ENCODE measurements at regions not wholly inside any gene's neighbourhood (a gene's known extent, or its start where the extent isn't known, plus 50 kb on each side); places are given as distances from the start of the nearest gene placed in this dataset.

DNA sequence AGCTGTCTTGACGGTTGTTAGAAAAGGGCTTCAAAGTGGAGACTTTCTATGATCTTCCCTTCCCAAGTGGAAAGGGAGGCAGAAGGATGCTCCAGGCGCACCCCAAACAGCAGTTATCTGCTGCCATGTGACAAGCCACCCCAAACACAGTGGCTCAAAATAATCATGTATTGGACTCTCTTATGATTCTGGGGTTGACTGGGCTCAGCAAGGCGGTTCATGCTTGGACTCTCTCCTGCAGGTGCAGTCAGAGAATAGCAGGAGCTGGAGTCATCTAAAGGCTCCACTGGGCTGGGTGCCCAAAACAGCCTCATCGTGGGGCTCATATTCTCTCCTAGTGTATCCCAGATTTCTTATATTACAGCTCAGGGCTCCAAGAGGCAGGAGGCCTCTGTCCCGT lies 177.6 kb upstream of the IER5L start:
- TF ChIP-seq, protein P1, sequence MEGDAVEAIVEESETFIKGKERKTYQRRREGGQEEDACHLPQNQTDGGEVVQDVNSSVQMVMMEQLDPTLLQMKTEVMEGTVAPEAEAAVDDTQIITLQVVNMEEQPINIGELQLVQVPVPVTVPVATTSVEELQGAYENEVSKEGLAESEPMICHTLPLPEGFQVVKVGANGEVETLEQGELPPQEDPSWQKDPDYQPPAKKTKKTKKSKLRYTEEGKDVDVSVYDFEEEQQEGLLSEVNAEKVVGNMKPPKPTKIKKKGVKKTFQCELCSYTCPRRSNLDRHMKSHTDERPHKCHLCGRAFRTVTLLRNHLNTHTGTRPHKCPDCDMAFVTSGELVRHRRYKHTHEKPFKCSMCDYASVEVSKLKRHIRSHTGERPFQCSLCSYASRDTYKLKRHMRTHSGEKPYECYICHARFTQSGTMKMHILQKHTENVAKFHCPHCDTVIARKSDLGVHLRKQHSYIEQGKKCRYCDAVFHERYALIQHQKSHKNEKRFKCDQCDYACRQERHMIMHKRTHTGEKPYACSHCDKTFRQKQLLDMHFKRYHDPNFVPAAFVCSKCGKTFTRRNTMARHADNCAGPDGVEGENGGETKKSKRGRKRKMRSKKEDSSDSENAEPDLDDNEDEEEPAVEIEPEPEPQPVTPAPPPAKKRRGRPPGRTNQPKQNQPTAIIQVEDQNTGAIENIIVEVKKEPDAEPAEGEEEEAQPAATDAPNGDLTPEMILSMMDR (IDR thresholded peaks at IDR 0.05) = no peak
- TF ChIP-seq POLR2A (IDR thresholded peaks at IDR 0.05) = no peak
